ENCODE measurements at regions not wholly inside any gene's neighbourhood (a gene's known extent, or its start where the extent isn't known, plus 50 kb on each side); places are given as distances from the start of the nearest gene placed in this dataset.

DNA sequence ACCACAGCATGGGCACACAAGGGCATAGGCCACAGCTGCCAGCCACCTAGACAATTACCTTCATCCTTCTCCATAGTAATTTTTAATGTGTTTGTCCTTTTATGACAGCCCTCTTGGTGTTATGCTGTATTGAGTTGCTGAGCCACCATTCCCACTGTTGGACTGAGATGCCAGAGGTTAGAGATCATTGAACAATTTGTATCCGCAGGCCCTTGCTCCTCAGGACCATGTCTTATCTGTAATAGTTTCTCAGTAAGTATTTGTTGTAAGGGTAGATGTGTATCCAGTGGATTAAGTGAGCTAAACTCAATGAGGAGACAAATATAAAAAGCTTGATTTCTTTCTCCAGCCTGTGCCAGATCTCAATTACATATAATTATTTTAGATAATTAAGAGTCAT is 832.8 kb upstream of the ID2 start:
- in situ Hi-C loops (cut with MboI; ENCODE audit: low pct_ligation_motif_present in 1 of 4, low pct_unique_long_range_greater_than_20kb in 1 of 4, low sequenced_read_pairs in 3 of 4) = no loop called here
- intact Hi-C loops (cut with DNase I; ENCODE audit: low total_unique reads) = no loop called here
- Histone ChIP-seq H3K4me1 (peaks cover 0 to 4% (median 0%) of the 10 kb centered on the region in 4 donors), H3K36me3 (no peaks in the 10 kb centered on the region), H3K27ac (no peak overlapping the region), H3K27me3 (no peaks in the 10 kb centered on the region), H3K4me3 (no peak overlapping the region), H3K9me3 (no peaks in the 10 kb centered on the region)
- DNase-seq = no peak
- WGBS, 2 donors (ENCODE audit: low coverage in 1 of 2) = 83 to 85% methylated on average over 1 of the region's 1 CpG
- TF ChIP-seq CTCF (IDR thresholded peaks at IDR 0.05) (no peak), POLR2AphosphoS5 (IDR thresholded peaks at IDR 0.05) (no peak), EP300 (IDR thresholded peaks at IDR 0.05; ENCODE audit: low read depth) (no peak), POLR2A (IDR thresholded peaks at IDR 0.05) (no peak)

DNA sequence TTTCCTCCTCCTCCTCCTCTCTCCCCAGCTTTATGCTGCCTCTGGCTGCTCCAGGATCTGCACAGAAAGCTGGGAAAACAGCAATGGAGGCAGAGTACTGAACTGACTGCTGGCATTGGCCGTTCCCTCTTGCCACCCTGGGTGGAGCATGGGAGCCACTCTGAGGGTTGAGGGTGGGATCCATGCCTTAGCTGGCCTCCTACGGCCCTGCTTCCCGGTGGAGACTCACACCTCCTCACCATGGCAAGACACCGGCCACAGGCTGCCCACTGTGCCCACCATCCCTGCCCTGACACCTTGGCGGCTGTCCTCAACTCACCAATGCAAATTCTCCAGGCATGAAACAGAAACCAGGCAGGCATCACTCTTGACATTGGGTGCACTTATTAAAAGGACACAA is 832.3 kb upstream of the ID2 start:
- Histone ChIP-seq H3K27ac (no peak overlapping the region), H3K4me3 (no peak overlapping the region), H3K27me3 (no peaks in the 10 kb centered on the region), H3K4me1 (peaks cover 0 to 4% (median 0%) of the 10 kb centered on the region in 4 donors), H3K9me3 (no peaks in the 10 kb centered on the region), H3K36me3 (no peaks in the 10 kb centered on the region)
- in situ Hi-C loops (cut with MboI; ENCODE audit: low pct_ligation_motif_present in 1 of 4, low pct_unique_long_range_greater_than_20kb in 1 of 4, low sequenced_read_pairs in 3 of 4) (no loop called here), intact Hi-C loops (cut with DNase I; ENCODE audit: low total_unique reads) (no loop called here)
- DNase-seq = no peak
- TF ChIP-seq CTCF (IDR thresholded peaks at IDR 0.05) (no peak), POLR2AphosphoS5 (IDR thresholded peaks at IDR 0.05) (no peak), EP300 (IDR thresholded peaks at IDR 0.05; ENCODE audit: low read depth) (no peak), POLR2A (IDR thresholded peaks at IDR 0.05) (no peak)
- WGBS, 2 donors (ENCODE audit: low coverage in 1 of 2) = 85% methylated on average over 5 of the region's 5 CpGs; no CpG with 5 or more reads in 1 of the 2 donors

DNA sequence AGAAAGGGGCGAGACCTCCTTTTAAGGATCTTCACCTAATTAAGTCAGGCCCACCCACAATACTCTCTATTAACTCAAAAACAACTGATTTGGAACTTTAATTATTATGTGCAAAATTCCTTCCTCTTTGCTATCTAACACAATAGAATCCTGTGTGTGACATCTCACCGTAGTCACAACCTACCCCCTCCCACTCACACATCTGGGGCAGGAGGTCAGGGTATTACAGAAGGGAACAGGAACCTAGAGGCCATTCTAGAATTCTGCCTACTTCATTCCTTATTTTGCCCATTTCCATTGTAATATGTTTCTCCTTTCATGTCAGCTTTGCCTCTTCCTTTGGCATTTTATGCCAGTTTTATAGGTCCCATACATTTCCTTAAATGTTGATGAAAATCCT is 829.3 kb upstream of the ID2 start:
- in situ Hi-C loops (cut with MboI; ENCODE audit: low pct_ligation_motif_present in 1 of 4, low pct_unique_long_range_greater_than_20kb in 1 of 4, low sequenced_read_pairs in 3 of 4) = no loop called here
- no peak for DNase-seq
- H3K4me3 ChIP-seq = no peak overlapping the region
- H3K27me3 ChIP-seq = no peaks in the 10 kb centered on the region
- intact Hi-C loops (cut with DNase I; ENCODE audit: low total_unique reads) = no loop called here
- H3K4me1 ChIP-seq = peaks cover 0 to 4% (median 0%) of the 10 kb centered on the region in 4 donors
- no peak for TF ChIP-seq CTCF (IDR thresholded peaks at IDR 0.05)
- TF ChIP-seq POLR2AphosphoS5 (IDR thresholded peaks at IDR 0.05) = no peak
- H3K36me3 ChIP-seq = no peaks in the 10 kb centered on the region
- no peaks in the 10 kb centered on the region for H3K9me3 ChIP-seq
- no peak overlapping the region for H3K27ac ChIP-seq
- 13 to 39% methylated on average over 1 to 2 of the region's 2 CpGs for WGBS, 2 donors (ENCODE audit: low coverage in 1 of 2)

DNA sequence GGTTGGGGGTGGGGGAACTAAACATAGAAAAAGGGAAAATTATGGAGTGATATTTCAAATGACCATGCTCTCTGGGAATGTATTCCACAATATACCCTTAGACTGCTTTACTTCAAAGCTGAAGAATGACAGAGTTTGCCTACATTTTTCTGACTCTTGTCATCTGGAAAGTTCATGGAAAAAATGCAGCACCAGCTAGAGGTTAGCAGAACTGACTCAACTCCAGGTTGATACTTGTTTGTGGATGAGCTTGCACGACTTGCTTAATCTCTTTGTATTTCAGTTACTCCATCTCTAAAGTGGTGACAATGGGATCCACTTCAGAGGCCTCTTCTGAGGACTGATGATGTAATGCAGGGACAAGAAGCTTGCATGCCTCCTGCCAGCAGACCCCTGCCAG is 824.0 kb upstream of the ID2 start:
- in situ Hi-C loops (cut with MboI; ENCODE audit: low pct_ligation_motif_present in 1 of 4, low pct_unique_long_range_greater_than_20kb in 1 of 4, low sequenced_read_pairs in 3 of 4) = no loop called here
- Histone ChIP-seq H3K4me3 (no peak overlapping the region), H3K27me3 (no peaks in the 10 kb centered on the region), H3K36me3 (no peaks in the 10 kb centered on the region), H3K27ac (no peak overlapping the region), H3K4me1 (no peaks in the 10 kb centered on the region), H3K9me3 (no peaks in the 10 kb centered on the region)
- intact Hi-C loops (cut with DNase I; ENCODE audit: low total_unique reads) = no loop called here
- no peak for DNase-seq
- WGBS, 2 donors (ENCODE audit: low coverage in 1 of 2) = 55% methylated on average over 1 of the region's 1 CpG; no CpG with 5 or more reads in 1 of the 2 donors
- no peak for TF ChIP-seq CTCF (IDR thresholded peaks at IDR 0.05)
- no peak for TF ChIP-seq POLR2A (IDR thresholded peaks at IDR 0.05)
- no peak for TF ChIP-seq EP300 (IDR thresholded peaks at IDR 0.05; ENCODE audit: low read depth)
- TF ChIP-seq POLR2AphosphoS5 (IDR thresholded peaks at IDR 0.05) = no peak
